GM04504 (cell line): ENCODE measurements at regions not wholly inside any gene's neighbourhood (a gene's known extent, or its start where the extent isn't known, plus 50 kb on each side); places are given as distances from the start of the nearest gene placed in this dataset.
A peak's percentile ranks its signal among the peaks of the same experiment; 100 is the strongest.
"Not testable (repeated sequence)": the region's sequence is repeated elsewhere in the genome, so short reads cannot be mapped to it uniquely, and the experiment has no call there.

Experiments
- DNase-seq: peaks from one replicate; pipeline ENCODE4 v3.0.0-alpha.2; 2012; ENCODE audit warnings: low read depth

GRCh38 chr18:961644-962355 is 57.1 kb downstream of the ADCYAP1 start:
- peak; percentile 12 for DNase-seq

GRCh38 chr18:963276-963675 is 58.6 kb downstream of the ADCYAP1 start:
- no peak for DNase-seq

DNA sequence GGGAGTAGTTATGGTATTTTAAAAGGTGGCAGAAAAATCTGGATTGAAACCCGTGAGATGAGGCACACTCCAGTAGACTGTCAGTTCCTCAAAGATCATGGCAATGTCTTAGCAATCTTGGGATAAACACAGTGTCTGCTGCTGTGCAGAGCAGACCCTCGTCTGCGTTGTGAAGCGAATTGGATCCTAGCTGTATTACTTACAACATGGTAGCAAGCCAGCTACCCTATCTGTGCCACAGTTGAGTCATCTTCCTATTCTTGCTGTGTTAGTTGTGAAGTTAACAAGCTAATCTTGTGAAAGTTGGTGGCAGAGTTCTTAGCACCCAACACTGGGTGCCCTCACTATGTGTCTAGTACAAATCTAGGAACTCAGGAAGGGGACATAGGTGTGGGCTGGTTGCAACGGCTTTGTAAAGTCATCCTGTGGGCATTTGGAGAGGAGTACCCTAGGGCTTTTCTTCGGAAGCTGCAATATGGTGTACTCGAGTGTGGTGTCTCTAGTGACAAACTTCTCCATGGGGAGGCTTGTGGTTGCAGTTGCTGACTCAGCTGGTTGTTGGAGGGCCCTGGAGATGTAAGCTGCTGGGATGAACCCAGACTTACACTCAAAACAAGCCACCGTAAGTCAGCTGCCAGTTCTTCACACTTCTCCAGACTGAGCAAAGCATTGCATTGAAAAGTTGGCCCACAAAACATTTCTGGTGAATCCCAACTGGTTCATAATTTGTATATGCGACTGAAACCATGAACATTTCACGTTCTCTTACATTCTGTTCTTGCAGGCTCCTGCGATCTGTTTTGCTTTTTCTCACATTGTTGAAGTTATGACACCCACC is 61.5 kb downstream of the ADCYAP1 start:
- DNase-seq, result no peak

DNA sequence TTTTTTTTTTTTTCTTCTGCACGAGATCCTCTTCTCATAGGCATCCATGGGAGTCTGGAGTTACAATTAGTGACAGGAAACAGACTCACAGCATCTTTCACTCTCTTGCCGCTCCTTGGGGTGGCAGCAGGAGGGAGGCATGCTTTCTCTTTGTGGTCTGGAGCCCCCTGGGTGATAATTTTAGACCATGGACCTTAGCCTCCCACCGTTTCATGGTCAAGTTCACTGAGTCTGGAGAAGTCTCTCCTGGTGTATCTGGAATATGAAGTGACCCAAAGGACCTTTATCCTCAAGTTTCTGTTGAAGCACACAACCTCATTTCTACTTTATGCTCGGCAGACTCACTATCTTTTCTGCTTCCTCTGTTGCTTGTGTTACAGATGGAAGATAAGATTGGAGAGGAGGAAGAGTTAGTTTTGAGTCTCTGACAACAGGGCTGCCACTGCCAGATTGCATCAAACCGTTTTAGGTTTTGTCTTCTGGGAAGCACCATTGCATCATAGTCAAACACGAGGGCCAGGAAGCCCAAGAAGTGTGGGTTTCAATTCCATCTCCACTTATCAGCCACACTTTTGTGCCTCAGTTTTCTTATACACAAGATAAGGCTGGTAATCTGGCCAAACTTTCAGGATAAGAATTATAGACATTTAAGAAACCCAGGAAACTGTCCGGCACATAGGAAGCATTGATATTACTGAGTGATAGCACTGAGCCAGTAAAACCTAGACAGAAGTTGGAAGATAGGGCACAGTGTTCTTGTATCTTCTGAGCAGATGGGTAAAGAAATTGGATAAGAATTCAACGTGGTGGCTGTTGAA is 62.3 kb downstream of the ADCYAP1 start:
- DNase-seq, result no peak

DNA sequence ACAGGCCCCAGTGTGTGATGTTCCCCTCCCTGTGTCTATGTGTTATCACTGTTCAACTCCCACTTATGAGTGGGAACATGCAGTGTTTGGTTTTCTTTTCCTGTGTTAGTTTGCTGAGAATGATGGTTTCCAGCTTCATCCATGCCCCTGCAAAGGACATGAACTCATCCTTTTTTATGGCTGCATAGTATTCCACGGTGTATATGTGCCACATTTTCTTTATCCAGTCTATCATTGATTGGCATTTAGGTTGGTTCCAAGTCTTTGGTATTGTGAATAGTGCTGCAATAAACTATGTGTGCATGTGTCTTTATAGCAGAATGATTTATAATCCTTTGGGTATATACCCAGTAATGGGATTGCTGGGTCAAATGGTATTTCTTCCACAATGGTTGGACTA is 64.2 kb downstream of the ADCYAP1 start:
- DNase-seq, result not testable (repeated sequence)

- DNase-seq, result not testable (repeated sequence)
Observed at GRCh38 chr18:969311-969710, 64.6 kb downstream of the ADCYAP1 start.

GRCh38 chr18:974606-975005 is 69.9 kb downstream of the ADCYAP1 start:
- DNase-seq, result not testable (repeated sequence)

DNA sequence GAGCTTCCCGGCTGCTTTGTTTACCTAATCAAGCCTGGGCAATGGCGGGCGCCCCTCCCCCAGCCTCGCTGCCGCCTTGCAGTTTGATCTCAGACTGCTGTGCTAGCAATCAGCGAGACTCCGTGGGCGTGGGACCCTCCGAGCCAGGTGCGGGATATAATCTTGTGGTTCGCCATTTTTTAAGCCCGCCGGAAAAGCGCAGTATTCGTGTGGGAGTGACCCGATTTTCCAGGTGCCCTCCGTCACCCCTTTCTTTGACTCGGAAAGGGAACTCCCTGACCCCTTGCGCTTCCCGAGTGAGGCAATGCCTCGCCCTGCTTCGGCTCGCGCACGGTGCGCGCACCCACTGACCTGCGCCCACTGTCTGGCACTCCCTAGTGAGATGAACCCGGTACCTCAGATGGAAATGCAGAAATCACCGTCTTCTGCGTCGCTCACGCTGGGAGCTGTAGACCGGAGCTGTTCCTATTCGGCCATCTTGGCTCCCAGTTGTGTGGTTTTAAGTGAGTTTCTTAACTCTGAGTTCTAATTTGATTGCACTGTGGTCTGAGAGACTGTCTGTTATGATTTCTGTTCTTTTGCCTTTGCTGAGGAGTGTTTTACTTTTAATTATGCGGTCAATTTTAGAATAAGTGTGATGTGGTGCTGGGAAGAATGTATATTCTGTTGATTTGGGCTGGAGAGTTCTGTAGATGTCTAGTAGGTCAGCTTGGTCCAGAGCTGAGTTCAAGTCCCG is 71.9 kb downstream of the ADCYAP1 start:
- DNase-seq, result not testable (repeated sequence)

GRCh38 chr18:977327-977726 is 72.7 kb downstream of the ADCYAP1 start:
- not testable (repeated sequence) for DNase-seq

DNA sequence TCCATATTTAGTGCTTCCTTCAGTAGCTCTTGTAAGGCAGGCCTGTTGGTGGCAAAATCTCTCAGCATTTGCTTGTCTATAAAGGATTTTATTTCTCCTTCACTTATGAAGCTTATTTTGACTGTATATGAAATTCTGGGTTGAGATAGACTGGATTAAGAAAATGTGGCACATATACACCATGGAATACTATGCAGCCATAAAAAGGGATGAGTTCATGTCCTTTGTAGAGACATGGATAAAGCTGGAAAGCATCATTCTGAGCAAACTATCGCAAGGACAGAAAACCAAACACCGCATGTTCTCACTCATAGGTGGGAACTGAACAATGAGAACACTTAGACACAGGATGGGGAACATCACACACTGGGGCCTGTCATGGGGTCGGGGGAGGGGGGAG is 73.1 kb downstream of the ADCYAP1 start:
- not testable (repeated sequence) for DNase-seq

GRCh38 chr18:980586-980985 is 75.9 kb downstream of the ADCYAP1 start:
- no peak for DNase-seq

DNA sequence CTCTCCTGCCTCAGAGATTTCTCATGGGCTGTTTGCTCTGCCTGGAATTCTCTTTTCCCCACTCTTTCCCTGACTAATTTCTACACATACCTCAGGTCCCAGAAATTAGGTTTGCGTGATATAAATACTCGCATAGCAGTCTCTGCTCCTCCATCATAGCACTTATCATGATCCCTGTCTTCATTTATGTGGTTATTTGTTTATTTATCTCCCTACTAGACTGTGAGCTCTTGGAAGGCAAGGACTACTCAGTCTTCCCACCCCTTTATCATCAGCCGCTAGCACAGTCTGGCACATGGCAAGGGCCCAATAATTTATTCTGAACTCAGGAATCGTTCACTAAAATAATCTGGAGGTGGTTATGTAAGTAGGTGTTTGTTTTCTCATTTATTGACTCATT is 79.3 kb downstream of the ADCYAP1 start:
- no peak for DNase-seq

GRCh38 chr18:985212-985661 is 80.6 kb downstream of the ADCYAP1 start:
- DNase-seq, result no peak

DNA sequence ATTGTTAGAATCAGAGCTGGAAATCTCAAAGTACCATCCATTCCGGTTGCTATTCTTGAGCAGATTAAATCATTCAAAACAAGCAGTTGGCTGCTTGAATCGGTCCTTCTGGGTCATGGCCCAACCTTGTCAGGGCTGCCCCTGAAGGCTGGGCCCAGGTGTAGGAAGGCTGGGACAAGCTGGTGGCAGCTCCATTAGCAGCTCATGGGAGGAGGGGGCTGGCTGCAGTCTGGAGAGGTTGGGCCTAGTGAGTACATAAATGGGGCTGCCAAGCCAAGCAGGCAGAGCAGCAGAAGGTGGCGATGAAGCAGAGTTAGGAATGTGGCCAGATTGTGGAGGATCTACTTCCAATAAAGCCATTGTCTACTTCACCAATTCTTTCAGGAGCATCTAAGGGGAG is 81.4 kb downstream of the ADCYAP1 start:
- DNase-seq, result no peak

GRCh38 chr18:986552-986951 is 81.9 kb downstream of the ADCYAP1 start:
- no peak for DNase-seq

DNA sequence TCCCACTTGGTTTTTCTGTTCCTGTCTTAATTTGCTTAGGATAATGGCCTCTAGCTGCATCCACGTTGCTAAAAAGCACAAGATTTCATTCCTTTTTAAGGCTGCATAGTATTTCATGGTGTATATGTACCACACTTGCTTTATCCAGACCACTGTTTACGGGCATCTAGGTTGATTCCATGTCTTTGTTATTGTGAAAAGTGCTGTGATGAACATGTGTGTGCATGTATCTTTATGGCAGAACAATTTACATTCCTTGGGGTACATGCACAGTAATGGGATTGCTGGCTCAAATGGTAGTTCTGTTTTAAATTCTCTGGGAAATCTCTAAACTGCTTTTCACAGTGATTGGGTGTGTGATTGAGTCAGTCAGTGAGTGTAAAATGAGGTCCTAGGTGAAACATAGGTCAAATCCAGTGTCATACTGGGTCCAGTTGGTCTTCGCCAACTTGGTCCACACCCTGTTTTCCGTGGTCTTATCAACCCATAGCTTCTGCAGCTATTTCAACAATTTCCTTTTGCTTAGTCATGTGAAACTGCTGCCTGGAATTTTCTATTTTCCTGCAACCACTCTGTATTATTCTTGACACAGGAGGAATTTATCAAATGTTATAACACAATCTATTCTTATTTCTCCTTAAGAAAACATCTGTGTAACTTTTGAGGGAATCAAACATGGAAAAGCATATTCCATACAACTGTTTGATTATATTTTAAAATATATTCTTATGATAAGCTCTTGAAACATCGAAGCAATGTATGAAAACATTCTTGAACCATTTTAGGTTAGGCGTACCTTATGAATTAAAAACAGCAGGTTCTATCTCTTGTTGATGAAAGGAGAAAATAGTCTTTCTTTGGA is 82.9 kb downstream of the ADCYAP1 start:
- DNase-seq, result peak; percentile 43

DNA sequence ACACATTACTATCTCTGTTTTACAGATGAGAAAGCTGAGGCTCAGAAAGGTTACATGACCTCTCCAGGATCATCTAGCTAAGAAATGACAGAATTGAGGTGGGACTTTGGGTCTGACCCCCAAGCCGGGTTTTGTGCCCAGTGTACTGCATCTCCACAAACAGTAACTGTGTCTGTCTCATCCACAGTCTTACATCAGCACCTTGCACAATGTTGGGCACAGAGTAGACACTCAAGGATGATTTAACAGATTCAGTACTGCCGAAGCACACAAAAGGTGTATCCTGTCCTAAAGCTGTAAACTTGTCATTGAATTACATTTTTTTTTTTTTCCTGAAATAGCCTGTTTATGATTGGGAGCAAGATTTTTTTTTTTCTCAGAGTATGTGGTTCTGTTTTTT is 84.8 kb downstream of the ADCYAP1 start:
- DNase-seq, result no peak

- no peak for DNase-seq
Observed at GRCh38 chr18:990197-990596, 85.5 kb downstream of the ADCYAP1 start.

DNA sequence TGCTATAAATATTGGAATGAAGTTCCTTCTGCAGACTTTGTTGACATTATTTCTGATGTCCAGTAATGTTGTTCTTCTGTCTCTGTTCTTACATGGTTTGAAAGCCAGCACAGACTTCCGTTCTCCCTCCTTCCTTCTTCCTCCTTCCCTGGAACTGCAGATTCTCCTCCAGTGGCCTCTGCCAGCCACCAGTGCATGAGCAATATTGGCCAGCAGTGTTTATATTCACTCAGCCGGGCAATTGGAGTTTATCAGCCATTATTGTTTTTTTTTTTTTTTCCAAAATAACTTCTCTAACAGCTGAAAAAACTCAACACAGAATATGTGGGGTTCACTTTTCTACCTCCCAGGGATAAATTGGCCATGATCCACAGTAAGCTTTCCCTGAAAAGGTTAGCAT is 86.8 kb downstream of the ADCYAP1 start:
- DNase-seq, result no peak

- no peak for DNase-seq
Observed at GRCh38 chr18:993560-993959, 88.9 kb downstream of the ADCYAP1 start.

GRCh38 chr18:995629-996028 is 91.0 kb downstream of the ADCYAP1 start:
- DNase-seq, result peak; percentile 75
